ENCODE measurements at regions not wholly inside any gene's neighbourhood (a gene's known extent, or its start where the extent isn't known, plus 50 kb on each side); places are given as distances from the start of the nearest gene placed in this dataset.

DNA sequence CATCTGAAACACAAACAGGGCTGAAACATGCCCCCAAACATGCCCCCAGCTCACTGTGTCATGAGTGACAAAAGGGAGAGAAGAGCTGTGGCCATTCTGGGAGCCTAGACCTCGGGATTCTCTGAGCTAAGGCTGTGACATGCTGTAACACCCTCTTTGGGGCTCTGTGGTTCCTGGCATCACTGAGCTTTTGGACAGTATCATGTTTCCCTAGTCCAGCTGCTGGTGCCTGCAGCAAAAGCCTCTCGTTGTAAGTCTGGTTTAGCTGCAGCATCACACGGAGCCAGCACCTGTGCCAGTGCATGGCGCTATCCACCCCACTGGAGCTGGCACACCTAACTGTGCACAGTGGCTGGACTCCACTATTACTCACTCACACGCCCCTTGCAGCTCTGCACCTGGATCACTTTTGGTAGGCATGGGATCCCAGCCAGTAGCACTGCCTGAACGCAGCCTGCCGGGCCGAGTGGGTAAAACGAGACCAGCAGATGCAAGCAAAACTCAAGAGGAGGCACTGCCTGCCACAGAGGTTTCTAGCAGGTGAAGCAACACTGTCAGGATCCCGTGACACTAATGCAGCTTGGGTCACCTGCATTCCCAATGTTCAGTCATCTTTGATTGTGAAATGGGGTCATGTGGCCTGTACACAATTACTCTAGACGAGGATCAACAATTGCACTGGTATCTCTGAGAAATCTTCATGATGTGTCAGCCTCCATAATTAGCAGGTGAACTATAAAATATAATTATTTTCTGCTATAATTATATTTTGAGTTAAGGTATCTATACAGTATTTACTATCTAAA, 547.2 kb downstream of the ZNF804A start:
- DNase-seq: no peak

GRCh38 chr2:185147361-185147760, 549.0 kb downstream of the ZNF804A start:
- no peak for DNase-seq

DNA sequence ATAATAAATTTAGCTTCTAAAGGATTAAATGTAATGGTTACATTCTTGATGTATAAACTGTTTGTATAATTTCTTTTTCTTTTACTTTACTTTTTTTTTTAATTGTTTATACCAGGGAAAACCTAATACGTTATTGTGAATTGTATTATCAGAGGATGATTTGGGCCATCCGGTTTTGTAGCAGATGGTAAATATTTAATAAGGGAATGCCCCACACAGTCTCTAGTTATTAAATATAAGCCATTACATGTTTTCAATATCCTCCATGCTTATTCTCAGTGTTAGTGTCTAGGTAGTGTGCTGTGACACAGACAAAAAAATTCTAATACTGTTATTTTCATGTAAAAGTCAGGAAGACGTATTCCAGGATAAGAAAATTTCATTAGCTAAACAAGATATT, 553.9 kb downstream of the ZNF804A start:
- DNase-seq: no peak

DNA sequence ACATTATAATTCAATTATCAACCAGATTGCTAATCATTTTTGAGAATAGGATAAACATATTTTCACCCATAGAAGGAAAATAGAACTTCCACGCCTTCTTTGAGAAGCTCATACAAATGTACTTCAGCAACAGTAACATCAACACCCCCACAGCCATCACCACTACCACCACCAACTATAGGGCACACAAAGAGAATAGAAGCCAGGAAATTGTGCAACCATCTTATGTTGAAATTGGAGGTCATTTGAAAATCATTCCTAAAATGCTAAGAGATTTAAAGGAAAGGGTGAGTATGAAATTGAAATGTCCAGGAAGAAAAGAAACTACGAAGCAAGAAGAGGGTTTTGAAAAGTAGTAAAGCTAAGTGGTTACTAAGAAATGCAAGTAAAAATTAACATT, 563.4 kb downstream of the ZNF804A start:
- no peak for DNase-seq

DNA sequence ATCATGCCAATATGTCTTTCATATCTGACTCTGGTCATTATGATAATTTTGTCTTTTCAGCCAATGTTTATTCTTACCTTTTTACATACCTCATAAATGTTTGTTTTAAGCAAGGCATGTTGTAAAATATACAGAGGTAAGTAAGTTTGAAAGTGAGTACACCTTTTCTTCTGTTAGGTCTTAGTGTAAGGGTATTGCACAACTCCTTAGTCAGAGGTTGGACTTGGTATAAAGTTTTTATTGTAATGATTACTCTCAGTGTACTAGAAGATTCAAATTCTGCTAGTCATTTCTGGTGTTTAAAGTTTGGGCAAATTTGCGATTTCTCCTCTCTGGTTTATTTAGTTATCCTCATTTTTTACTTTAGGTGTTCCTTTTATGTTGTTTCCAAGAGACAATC, 564.3 kb upstream of the FSIP2 start:
- DNase-seq: no peak

GRCh38 chr2:185179743-185180142, 558.9 kb upstream of the FSIP2 start:
- no peak for DNase-seq

DNA sequence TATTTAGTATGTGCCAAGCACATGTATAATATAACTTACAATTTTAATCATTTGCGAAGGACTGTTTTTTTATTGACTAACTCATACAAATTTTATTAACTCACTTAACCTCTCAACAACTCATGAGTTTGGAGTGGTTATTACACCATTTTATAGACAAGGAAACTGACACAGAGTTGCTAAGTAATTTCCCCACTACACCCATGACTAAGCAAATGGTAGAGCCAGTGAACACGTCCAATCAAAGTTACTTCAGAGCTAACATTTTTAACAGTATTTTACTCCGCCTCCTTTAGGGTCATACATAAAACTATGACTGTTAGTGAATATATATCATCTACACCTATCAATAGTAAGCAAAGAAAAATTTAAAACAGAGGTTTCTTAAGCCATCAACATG, 556.7 kb upstream of the FSIP2 start:
- DNase-seq: no peak

DNA sequence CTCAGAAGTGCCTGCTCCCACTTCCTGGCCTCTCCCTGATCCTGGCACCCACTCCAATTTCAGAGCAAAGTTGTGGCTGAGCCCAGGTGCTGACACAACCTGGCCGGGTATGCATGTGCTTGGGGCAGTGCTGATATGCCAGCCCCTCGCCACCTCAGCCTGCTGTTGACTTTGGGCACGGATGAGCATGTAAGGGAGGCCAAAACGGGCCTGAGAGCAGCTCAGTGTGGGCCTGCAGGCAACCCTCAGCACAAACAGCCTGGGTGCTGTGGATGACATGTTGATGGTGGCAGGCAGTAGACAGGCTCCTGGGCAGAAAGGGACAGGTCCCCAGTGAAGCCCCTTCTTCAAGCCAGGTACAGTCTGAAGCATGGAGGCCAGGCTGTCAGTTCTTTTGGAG, 553.6 kb upstream of the FSIP2 start:
- no peak for DNase-seq

DNA sequence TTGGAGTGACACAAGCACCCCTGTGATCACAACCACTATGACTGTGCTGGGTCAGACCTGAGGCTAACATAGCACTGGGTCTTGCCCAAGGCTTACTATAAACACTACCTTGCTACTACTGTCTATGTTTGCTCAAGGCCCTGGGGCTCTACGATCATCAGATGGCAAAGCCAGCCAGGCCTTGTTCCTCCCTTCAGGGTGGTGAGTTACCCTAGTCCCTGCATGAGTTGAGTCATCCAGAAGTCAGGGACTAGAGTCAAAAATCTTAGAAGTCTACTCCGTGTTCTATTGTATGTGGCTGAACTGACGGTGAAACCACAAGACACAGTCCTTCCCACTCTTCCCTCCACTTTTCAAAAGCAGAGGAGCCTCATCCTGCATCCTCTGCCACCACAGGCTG, 551.2 kb upstream of the FSIP2 start:
- no peak for DNase-seq

DNA sequence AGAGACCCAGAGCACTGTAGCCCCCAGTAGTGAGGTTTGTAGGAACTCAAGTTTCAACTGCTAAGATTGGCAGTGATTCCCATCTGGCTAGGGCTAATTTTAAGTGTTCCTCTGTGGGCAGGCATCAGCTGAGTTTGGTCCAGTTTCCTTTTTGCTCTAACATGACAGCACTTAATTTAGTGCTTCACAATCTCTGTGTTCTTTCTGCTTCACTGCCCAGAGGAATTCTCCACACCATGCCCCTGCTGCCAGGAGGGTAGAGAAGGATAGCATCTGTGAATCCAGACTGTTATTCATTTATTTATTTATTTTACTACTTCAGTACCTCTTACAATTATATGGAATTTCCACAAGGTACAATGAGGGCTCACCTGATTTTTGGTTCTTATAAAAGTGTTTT, 549.9 kb upstream of the FSIP2 start:
- DNase-seq: no peak

GRCh38 chr2:185201063-185201462, 537.5 kb upstream of the FSIP2 start:
- DNase-seq: no peak

DNA sequence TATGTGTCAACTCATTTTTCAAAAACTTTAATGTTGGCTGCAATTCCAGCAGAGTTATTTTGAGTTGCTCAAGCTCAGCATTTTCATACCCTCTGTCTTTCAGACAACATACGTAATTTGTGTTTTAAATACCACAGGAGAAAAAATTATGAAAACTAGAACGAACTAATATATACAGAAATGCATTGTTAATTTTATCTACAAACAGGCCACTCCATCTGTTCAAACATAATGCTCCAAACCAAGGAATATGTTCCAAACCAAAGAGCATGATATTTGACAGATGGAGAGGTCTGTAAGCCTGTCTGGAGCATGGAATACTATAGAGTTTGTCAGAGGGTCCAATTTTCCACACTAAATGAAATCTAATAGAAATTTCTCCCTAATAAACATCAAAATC, 536.2 kb upstream of the FSIP2 start:
- DNase-seq: no peak

DNA sequence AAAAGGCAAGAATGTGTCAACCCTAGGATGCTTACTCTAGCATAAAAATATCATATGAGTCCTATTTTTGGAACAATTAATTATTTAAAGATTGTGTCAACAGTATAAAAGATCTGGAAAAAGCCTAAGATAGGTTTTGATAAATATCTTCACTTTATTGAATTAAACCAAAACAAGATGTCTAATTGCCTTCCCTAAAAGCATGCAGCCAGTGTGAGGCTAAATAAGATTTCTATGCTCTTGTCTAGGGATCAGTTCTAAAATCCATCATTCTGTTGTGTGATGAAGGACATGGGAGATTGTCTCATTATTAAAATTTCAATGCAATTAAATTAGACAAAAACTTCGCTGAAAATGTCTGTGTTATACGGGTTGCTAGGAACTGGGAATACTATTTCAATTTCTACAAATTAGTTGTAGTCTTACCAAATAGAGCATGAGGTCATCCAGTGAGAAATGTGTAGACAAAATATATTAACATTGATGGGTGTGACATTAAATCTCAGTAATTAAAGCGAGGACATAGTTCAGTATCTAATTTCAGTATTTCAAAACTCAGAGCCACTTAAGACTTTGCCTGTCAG, 535.6 kb upstream of the FSIP2 start:
- no peak for DNase-seq

- DNase-seq: peak in 5 of 56 donors; percentile 2 to 10 (median 4)
Observed at GRCh38 chr2:185208261-185208660, 530.3 kb upstream of the FSIP2 start.

DNA sequence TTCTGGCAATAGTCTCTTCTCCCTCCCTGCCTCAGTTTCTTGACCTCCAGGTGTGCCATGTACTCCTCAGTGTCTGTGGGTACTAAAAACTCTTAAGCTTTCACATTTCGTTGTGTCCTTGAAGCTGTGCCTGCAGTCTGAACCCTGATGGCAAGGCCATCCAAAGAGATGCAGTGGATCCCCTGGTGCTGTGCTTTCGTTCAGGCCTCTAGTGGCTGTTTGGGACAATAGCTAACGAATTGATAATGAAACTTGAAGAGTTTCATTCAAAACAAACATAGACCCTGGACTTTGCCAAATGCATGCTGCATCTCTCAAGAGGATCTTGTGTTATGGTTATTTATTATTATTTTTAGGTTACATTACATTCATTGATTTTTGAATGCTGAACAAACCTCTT, 523.1 kb upstream of the FSIP2 start:
- DNase-seq: no peak

- no peak for DNase-seq
Observed at GRCh38 chr2:185219981-185220380, 518.6 kb upstream of the FSIP2 start.

DNA sequence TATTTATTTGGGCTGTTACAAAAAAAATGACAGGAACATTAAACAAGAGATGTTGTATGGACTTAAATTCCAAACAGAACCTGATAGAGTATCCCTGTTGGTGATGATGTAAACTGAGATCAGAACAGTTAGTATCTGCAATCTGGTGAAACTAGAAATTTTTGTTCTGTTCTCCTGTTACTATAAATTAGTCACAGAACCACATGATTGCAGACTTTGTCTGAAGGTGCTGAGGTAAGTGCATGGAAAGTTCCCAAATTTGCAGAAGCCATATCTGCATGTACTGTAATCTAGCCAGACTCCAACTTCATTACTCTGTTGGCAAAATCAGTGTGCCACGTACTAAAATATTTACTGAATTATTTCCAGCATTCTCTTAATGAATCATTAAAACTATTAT, 516.3 kb upstream of the FSIP2 start:
- no peak for DNase-seq

DNA sequence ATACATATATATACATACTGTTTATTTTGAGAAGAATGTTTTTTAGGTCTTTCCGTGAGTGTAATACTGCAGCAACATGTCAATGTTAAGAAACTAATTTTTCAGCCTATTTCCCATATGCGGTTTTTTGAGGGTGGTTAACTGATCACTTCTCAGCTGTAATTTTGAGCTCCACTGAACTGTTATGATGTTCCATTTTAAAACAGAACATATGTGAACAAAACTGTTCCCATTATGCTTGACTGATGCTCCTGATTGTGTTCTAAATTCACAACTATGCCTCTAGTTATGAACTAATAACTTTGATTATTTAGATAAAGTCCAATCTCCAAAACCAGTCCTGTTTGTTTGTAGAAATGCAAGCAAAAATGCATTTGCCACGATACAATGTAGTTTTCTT, 511.2 kb upstream of the FSIP2 start:
- DNase-seq: no peak

DNA sequence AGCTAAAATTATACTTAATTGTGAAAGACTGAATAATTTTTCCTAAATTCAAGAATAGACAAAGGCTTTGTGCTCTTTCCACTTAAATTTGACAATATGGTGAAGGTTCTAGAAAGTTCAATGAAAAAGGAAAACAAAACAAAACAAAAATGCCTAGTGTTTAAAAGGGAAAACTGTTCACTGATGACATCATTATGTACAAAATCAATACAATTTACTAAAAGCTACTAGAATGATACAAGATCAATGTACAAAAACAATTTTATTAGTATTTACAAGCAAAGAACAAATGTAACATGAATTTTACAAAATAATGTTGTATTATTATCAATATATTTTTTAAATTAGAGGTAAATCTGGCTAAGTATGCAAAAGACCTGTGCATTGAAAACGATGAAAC, 499.1 kb upstream of the FSIP2 start:
- DNase-seq: no peak

- DNase-seq: no peak
Observed at GRCh38 chr2:185240796-185241195, 497.8 kb upstream of the FSIP2 start.

DNA sequence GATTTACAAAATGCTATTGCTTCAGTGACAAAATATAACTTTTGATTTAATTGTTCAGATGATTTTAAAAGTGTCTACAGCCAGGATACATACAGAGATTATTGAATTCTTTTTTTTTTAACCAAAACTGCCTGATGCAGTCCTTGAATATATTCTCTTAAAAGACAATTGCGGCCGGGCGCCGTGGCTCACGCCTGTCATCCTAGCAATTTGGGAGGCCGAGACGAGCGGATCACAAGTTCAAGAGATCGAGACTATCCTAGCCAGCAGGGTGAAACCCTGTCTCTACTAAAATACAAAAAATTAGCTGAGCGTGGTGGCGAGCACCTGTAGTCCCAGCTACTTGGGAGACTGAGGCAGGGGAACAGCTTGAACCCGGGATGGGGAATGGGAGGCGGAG, 497.0 kb upstream of the FSIP2 start:
- DNase-seq: no peak

DNA sequence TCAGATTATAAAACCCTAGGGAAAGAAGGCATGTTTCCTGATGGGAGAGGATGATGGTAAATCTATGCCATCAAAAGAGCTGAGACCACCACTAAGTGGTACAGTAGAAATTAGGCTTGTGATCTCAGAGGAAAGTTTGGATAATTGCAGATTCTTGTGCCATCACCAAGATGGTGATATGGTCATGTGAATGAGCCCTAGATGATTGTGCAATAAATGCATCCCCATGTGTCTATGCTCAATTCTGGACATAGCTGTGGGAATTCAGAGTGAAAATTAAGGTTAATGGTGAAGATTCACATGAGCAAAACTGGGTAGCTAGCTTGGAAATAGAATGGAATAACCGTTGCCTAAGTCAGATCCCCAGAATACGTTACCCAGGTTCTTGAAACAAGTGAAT, 496.1 kb upstream of the FSIP2 start:
- DNase-seq: no peak

- no peak for DNase-seq
Observed at GRCh38 chr2:185245216-185245615, 493.4 kb upstream of the FSIP2 start.

DNA sequence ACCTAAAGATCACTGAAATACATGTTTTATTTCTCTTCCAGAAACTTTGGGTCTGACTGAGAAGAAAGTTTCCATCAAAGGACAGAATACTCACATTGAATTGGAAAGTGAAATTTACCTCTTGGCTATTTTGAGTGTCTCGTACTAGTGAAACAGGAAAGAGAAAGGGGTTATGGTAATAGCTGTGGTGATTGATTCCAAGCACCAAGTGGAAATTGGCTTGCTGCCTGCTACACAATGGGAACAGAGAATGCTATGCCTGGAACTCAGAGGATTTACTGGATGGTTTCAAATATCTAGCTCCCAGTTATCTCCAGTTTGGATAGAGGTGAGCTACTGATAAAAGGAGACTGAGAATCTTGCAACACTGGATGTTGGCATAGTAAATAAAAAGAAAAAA, 492.8 kb upstream of the FSIP2 start:
- DNase-seq: no peak
